A549 (cell line): ENCODE measurements at regions not wholly inside any gene's neighbourhood (a gene's known extent, or its start where the extent isn't known, plus 50 kb on each side); places are given as distances from the start of the nearest gene placed in this dataset.

Experiments used
- ATAC-seq, 2 experiments: fragments of 200-7000 bp in 1 of 2; fragments of >200 bp in 1 of 2; cut with Nextera tagmentation in 1 of 2; cut with Tn5 transposase in 1 of 2; 3 replicates each; pipeline versions ENCODE4 v1.8.0 to v1.9.1; 2018 to 2020; ENCODE audit warnings: mild to moderate bottlenecking in 1 of 2, moderate library complexity in 1 of 2
- CTCF ChIA-PET: fragments of 300-600 bp; sonication (Branson Sonifier 250); formaldehyde crosslinking; extraction: SDS; loops from one replicate; lab custom pipeline; 2021; ENCODE audit warnings: antibody characterized with exemption, inconsistent platforms; lab: Yijun Ruan, JAX
- POLR2A ChIA-PET: fragments of 350-600 bp; formaldehyde crosslinking; extraction: SDS; loops from one replicate; lab custom pipeline; 2021; ENCODE audit warnings: antibody characterized with exemption, inconsistent platforms; lab: Yijun Ruan, JAX
- DNase-seq, 2 experiments: peaks; one replicate each; pipeline versions ENCODE4 v3.0.0 to v3.0.0-alpha.2; 2011 to 2016; ENCODE audit warnings: low read depth in 1 of 2, low spot score in 1 of 2
- FAIRE-seq: peaks from 2 replicates; lab custom pipeline; 2011; peaks lifted over from hg19 to GRCh38; lab: Jason Lieb, UNC
- H3K27ac ChIP-seq, 2 experiments: fragments of >200 bp; sonication (Bioruptor Twin); formaldehyde crosslinking; 3 replicates each; pipeline ENCODE4 v1.5.1; 2016 to 2017
- H3K4me1 ChIP-seq: fragments of >200 bp; sonication (Bioruptor Twin); formaldehyde crosslinking; 3 replicates; pipeline ENCODE4 v1.6.1; 2016
- H3K4me2 ChIP-seq: fragments of >200 bp; sonication (Bioruptor Twin); formaldehyde crosslinking; 3 replicates; pipeline ENCODE4 v1.6.1; 2016
- H3K4me3 ChIP-seq: fragments of >200 bp; sonication (Bioruptor Twin); formaldehyde crosslinking; 3 replicates; pipeline ENCODE4 v1.5.1; 2016
- H3K9me3 ChIP-seq: fragments of >200 bp; sonication (Bioruptor Twin); formaldehyde crosslinking; 3 replicates; pipeline ENCODE4 v1.6.1; 2016
- BHLHE40 ChIP-seq: IDR thresholded peaks from 2 replicates; pipeline ENCODE4 v1.6.1; 2012; ENCODE audit warnings: low read depth, low read length, inconsistent platforms
- CBX2 ChIP-seq: fragments of 200-600 bp; sonication (generic); IDR thresholded peaks from 2 replicates; pipeline ENCODE4 v1.6.1; 2016; ENCODE audit warnings: low read depth, mild to moderate bottlenecking, borderline replicate concordance
- CHD2 ChIP-seq: fragments of 150-350 bp; IDR thresholded peaks from 2 replicates; pipeline ENCODE4 v1.6.1; 2014; ENCODE audit warnings: low read length; ENCODE audit not compliant: partially characterized antibody
- EHF ChIP-seq: fragments of 250-450 bp; sonication (Bioruptor Pico); IDR thresholded peaks from 2 replicates; pipeline ENCODE4 v1.5.0; 2020; ENCODE audit warnings: mild to moderate bottlenecking
- EHMT2 ChIP-seq: fragments of 200-600 bp; sonication (generic); IDR thresholded peaks from 2 replicates; pipeline ENCODE4 v1.6.1; 2016; ENCODE audit warnings: antibody characterized with exemption, low read depth, mild to moderate bottlenecking, moderate library complexity
- EP300 ChIP-seq, 2 experiments: fragments of >200 bp; sonication (Bioruptor Twin); formaldehyde crosslinking; IDR thresholded peaks; 2 replicates in 1 of 2; 3 replicates in 1 of 2; pipeline ENCODE4 v1.6.1; 2016 to 2017
- ESRRA ChIP-seq: fragments of 150-350 bp; IDR thresholded peaks from 2 replicates; pipeline ENCODE4 v1.6.1; 2014; ENCODE audit warnings: mild to moderate bottlenecking, low read length, borderline replicate concordance
- FOSB ChIP-seq: fragments of 250-450 bp; sonication (Bioruptor Pico); IDR thresholded peaks from 2 replicates; pipeline ENCODE4 v1.5.0; 2020; ENCODE audit warnings: mild to moderate bottlenecking, moderate library complexity
- FOSL2 ChIP-seq, 2 experiments: fragments of 450-650 bp in 1 of 2; fragments of >200 bp in 1 of 2; sonication (Bioruptor Twin) in 1 of 2; formaldehyde crosslinking; IDR thresholded peaks; 2 replicates each; pipeline versions ENCODE4 v1.5.0 to v1.6.1; 2016 to 2020; ENCODE audit warnings: mild to moderate bottlenecking in 1 of 2, moderate library complexity in 1 of 2
- GATA3 ChIP-seq: IDR thresholded peaks from 2 replicates; pipeline ENCODE4 v1.6.1; 2012; ENCODE audit warnings: borderline replicate concordance
- HDAC2 ChIP-seq: fragments of 200-600 bp; sonication (generic); IDR thresholded peaks from 2 replicates; pipeline ENCODE4 v1.6.1; 2016
- HOXB5 ChIP-seq: fragments of 250-450 bp; sonication (Bioruptor Pico); IDR thresholded peaks from 2 replicates; pipeline ENCODE4 v1.5.0; 2020; ENCODE audit warnings: mild to moderate bottlenecking, moderate library complexity
- JUN ChIP-seq, 2 experiments: fragments of >200 bp; sonication (Bioruptor Twin); formaldehyde crosslinking; IDR thresholded peaks; 2 replicates in 1 of 2; 3 replicates in 1 of 2; pipeline ENCODE4 v1.6.1; 2016 to 2017
- MYC ChIP-seq: IDR thresholded peaks from 2 replicates; pipeline ENCODE4 v1.6.1; 2012; ENCODE audit warnings: mild to moderate bottlenecking, inconsistent platforms, low read length, improper control_type of control experiment, borderline replicate concordance
- NFE2L2 ChIP-seq: fragments of 150-350 bp; conservative IDR thresholded peaks from 2 replicates; pipeline ENCODE4 v1.6.1; 2014; ENCODE audit warnings: low read length
- NR3C1 ChIP-seq: fragments of >200 bp; sonication (Bioruptor Twin); formaldehyde crosslinking; IDR thresholded peaks from 3 replicates; pipeline ENCODE4 v1.6.1; 2017
- POLR2A ChIP-seq: IDR thresholded peaks from 2 replicates; pipeline ENCODE4 v1.6.1; 2012; ENCODE audit warnings: mild to moderate bottlenecking, low read length
- POLR2AphosphoS2 ChIP-seq: conservative IDR thresholded peaks from 2 replicates; pipeline ENCODE4 v1.6.1; 2012; ENCODE audit warnings: low read length, improper control_type of control experiment, inconsistent platforms
- SMC3 ChIP-seq: fragments of >200 bp; sonication (Bioruptor Twin); formaldehyde crosslinking; IDR thresholded peaks from 3 replicates; pipeline ENCODE4 v1.6.1; 2018; ENCODE audit warnings: inconsistent platforms
- WGBS: methylation state at CpG from one replicate; pipeline ENCODE4 v1.1.6; 2017; ENCODE audit errors: missing lambda C conversion rate; 5-methylcytosine and 5-hydroxymethylcytosine counted together
- TF ChIP-seq, protein P1 (sequence below): IDR thresholded peaks from 2 replicates; pipeline ENCODE4 v1.6.1; 2012
- TF ChIP-seq, protein P2 (sequence below): fragments of 450-650 bp; IDR thresholded peaks from 2 replicates; pipeline ENCODE4 v1.6.1; 2014; ENCODE audit warnings: antibody characterized with exemption
- TF ChIP-seq, protein P3 (sequence below): fragments of 250-450 bp; sonication (Bioruptor Pico); IDR thresholded peaks from 2 replicates; pipeline ENCODE4 v1.5.0; 2021; ENCODE audit warnings: mild to moderate bottlenecking, moderate library complexity, borderline replicate concordance
- TF ChIP-seq, protein P4 (sequence below): fragments of 250-450 bp; sonication (Bioruptor Pico); IDR thresholded peaks from 2 replicates; pipeline ENCODE4 v1.5.0; 2020; ENCODE audit warnings: low read depth, mild to moderate bottlenecking, moderate library complexity
- TF ChIP-seq, protein P5 (sequence below): fragments of 150-350 bp; IDR thresholded peaks from 2 replicates; pipeline ENCODE4 v1.6.1; 2014; ENCODE audit warnings: low read depth, mild to moderate bottlenecking, low read length
- TF ChIP-seq, protein P6 (sequence below): IDR thresholded peaks from 2 replicates; pipeline ENCODE4 v1.6.1; 2012
- TF ChIP-seq, protein P7 (sequence below): fragments of >200 bp; sonication (Bioruptor Twin); formaldehyde crosslinking; IDR thresholded peaks from 2 replicates; pipeline ENCODE4 v1.6.1; 2016

DNA sequence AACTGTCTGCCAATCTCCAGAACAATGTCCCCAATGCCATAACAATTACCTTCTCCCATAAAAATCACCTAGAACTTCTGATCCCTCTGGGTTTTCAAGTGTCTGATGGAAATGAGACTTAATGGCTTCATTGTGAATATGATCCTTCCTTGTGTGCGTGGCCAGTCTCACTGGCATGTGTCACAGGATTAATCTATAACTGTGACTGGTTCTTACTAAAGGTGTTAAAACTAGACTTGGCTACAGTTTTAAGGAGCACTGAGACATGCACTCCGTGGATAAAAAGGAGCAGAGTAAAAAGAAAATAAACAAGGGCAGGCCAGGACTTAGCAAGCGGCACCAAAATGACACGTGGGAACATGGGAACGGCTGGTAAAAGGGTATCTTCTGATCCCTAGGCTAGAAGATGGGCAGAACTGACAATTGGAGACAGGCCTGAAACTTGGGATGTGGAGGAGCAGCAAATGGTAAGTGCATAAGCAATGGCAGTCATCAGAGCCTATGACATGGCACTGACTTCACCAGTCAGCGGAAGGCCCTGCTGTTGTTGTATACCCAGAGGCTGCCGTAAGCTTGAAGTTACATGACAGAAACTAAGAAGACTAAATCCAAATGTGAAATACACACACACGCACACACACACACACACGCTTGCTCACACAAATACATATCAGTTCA is 256.6 kb upstream of the NOCT start (continued):
- TF ChIP-seq HOXB5 (CRISPR knock-in tag), result no peak
- TF ChIP-seq SMC3, result no peak
- TF ChIP-seq CHD2, result no peak

DNA sequence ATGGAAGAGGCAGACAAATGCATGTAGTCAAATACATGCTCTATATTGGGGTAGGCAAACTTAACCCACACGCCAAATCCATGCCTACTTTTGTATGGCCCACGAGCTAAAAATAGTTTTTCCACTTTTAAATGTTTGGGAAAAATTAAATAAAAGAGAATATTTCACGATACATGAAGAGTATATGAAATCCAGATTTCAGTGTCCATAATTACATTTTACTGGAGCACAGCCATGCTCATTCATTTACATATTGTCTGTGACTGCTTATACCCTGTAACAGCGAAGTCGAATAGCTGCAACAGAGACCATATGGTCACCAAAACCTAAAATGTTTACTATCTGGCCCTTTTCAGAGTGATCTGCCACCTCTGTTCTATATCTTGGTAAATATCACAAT is 257.4 kb upstream of the NOCT start:
- TF ChIP-seq HDAC2, result no peak
- TF ChIP-seq FOSL2 (IDR thresholded peaks at IDR 0.05), result no peak
- no peak for TF ChIP-seq FOSL2 (CRISPR knock-in tag; IDR thresholded peaks at IDR 0.05)
- no peak for TF ChIP-seq EP300 (IDR thresholded peaks at IDR 0.05)
- no peak for TF ChIP-seq EHMT2
- no peak for TF ChIP-seq JUN (IDR thresholded peaks at IDR 0.05)
- TF ChIP-seq NR3C1, result no peak
- TF ChIP-seq FOSB (CRISPR knock-in tag), result no peak
- no peak for TF ChIP-seq CBX2
- no peak for TF ChIP-seq SMC3
- TF ChIP-seq, protein P1, sequence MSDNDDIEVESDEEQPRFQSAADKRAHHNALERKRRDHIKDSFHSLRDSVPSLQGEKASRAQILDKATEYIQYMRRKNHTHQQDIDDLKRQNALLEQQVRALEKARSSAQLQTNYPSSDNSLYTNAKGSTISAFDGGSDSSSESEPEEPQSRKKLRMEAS, result no peak
- no peak for TF ChIP-seq NFE2L2
- TF ChIP-seq, protein P2, sequence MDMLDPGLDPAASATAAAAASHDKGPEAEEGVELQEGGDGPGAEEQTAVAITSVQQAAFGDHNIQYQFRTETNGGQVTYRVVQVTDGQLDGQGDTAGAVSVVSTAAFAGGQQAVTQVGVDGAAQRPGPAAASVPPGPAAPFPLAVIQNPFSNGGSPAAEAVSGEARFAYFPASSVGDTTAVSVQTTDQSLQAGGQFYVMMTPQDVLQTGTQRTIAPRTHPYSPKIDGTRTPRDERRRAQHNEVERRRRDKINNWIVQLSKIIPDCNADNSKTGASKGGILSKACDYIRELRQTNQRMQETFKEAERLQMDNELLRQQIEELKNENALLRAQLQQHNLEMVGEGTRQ, result no peak
- TF ChIP-seq, protein P3, sequence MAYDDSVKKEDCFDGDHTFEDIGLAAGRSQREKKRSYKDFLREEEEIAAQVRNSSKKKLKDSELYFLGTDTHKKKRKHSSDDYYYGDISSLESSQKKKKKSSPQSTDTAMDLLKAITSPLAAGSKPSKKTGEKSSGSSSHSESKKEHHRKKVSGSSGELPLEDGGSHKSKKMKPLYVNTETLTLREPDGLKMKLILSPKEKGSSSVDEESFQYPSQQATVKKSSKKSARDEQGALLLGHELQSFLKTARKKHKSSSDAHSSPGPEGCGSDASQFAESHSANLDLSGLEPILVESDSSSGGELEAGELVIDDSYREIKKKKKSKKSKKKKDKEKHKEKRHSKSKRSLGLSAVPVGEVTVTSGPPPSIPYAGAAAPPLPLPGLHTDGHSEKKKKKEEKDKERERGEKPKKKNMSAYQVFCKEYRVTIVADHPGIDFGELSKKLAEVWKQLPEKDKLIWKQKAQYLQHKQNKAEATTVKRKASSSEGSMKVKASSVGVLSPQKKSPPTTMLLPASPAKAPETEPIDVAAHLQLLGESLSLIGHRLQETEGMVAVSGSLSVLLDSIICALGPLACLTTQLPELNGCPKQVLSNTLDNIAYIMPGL, result no peak
- no peak for FAIRE-seq
- DNase-seq, result no peak
- Histone ChIP-seq H3K27ac (no peak overlapping the region), H3K4me2 (no peak overlapping the region), H3K9me3 (no peaks in the 10 kb centered on the region), H3K4me3 (no peak overlapping the region), H3K4me1 (no peaks in the 10 kb centered on the region)
- POLR2A ChIA-PET, result no interaction called here
- WGBS, result 43% methylated on average over 5 of the region's 5 CpGs
- ATAC-seq, result no peak
- CTCF ChIA-PET, result no interaction called here

DNA sequence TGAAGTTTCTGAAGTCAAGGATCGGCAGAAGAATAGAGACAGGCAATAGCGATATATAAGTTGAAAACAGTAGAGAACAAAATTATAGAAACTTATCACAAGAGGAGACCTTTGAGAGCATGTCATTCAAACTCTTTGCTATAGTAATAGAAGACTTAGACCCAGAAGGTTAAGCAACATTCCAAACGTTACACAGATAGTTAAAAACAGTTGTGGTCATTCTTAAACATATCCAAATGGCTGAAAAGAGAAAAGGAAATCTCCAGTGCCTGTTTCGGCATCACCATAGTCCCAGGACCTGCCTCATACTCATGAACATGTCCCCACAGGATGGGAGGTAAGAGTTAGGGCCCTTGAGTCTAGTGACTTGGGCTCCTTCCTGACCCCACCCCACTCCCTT is 258.1 kb upstream of the NOCT start:
- POLR2A ChIA-PET, result no interaction called here

DNA sequence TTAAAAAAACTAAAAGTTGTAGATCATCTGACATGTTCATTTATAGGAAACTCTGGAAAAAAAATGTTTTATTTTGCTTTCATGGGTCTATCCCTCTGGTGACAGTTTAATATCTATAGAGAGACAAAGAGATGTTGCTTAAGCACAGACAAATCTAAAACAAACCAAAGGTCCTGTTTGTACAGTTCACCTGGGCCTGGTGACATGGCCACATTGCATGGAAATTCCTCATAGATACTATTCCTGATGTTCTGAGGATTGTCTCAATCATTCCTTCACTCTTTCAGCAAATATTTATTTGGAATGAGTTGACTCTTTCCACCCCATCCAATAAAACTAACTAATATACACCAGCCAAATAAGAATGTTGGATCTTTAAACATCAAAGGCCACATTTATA is 259.1 kb upstream of the NOCT start:
- no peak for DNase-seq

More for the DNA sequence above, 258.1 kb upstream of the NOCT start:
- FAIRE-seq, result no peak
- CTCF ChIA-PET, result no interaction called here
- Histone ChIP-seq H3K9me3 (no peaks in the 10 kb centered on the region), H3K27ac (no peak overlapping the region), H3K4me1 (no peaks in the 10 kb centered on the region), H3K4me3 (no peak overlapping the region), H3K4me2 (no peak overlapping the region)
- no peak for ATAC-seq
- DNase-seq, result no peak
- 56% methylated on average over 4 of the region's 4 CpGs for WGBS
- no peak for TF ChIP-seq MYC
- TF ChIP-seq, protein P4, sequence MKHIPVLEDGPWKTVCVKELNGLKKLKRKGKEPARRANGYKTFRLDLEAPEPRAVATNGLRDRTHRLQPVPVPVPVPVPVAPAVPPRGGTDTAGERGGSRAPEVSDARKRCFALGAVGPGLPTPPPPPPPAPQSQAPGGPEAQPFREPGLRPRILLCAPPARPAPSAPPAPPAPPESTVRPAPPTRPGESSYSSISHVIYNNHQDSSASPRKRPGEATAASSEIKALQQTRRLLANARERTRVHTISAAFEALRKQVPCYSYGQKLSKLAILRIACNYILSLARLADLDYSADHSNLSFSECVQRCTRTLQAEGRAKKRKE (CRISPR knock-in tag), result no peak

More for the DNA sequence above, 259.1 kb upstream of the NOCT start:
- Histone ChIP-seq H3K4me3 (no peak overlapping the region), H3K4me2 (no peak overlapping the region), H3K9me3 (no peaks in the 10 kb centered on the region), H3K4me1 (no peaks in the 10 kb centered on the region), H3K27ac (no peak overlapping the region)
- ChIA-PET POLR2A (no interaction called here), CTCF (no interaction called here)
- ATAC-seq (no peak), FAIRE-seq (no peak)
- no peak for TF ChIP-seq ESRRA
- no peak for TF ChIP-seq MYC
- no peak for TF ChIP-seq POLR2A
- TF ChIP-seq POLR2AphosphoS2, result no peak
- TF ChIP-seq BHLHE40, result no peak
- no peak for TF ChIP-seq EHF (CRISPR knock-in tag)
- TF ChIP-seq, protein P5, sequence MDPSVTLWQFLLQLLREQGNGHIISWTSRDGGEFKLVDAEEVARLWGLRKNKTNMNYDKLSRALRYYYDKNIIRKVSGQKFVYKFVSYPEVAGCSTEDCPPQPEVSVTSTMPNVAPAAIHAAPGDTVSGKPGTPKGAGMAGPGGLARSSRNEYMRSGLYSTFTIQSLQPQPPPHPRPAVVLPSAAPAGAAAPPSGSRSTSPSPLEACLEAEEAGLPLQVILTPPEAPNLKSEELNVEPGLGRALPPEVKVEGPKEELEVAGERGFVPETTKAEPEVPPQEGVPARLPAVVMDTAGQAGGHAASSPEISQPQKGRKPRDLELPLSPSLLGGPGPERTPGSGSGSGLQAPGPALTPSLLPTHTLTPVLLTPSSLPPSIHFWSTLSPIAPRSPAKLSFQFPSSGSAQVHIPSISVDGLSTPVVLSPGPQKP, result no peak
- no peak for TF ChIP-seq NFE2L2
- TF ChIP-seq, protein P6, sequence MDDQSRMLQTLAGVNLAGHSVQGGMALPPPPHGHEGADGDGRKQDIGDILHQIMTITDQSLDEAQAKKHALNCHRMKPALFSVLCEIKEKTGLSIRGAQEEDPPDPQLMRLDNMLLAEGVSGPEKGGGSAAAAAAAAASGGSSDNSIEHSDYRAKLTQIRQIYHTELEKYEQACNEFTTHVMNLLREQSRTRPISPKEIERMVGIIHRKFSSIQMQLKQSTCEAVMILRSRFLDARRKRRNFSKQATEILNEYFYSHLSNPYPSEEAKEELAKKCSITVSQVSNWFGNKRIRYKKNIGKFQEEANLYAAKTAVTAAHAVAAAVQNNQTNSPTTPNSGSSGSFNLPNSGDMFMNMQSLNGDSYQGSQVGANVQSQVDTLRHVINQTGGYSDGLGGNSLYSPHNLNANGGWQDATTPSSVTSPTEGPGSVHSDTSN, result no peak
- no peak for TF ChIP-seq GATA3
- TF ChIP-seq, protein P7, sequence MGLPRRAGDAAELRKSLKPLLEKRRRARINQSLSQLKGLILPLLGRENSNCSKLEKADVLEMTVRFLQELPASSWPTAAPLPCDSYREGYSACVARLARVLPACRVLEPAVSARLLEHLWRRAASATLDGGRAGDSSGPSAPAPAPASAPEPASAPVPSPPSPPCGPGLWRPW, result no peak
